IMR-90 (cell line): ENCODE measurements at regions not wholly inside any gene's neighbourhood (a gene's known extent, or its start where the extent isn't known, plus 50 kb on each side); places are given as distances from the start of the nearest gene placed in this dataset.
A peak's percentile ranks its signal among the peaks of the same experiment; 100 is the strongest.

Experiments
- ATAC-seq: fragments of 200-7000 bp; cut with Tn5 transposase; 2 replicates; pipeline ENCODE4 v1.9.1; 2020; ENCODE audit warnings: low read depth, mild to moderate bottlenecking, moderate library complexity
- BruUV-seq: library from RNA; stranded (reverse); fragments of 400-500 nt; replicated peaks from 2 replicates; lab custom pipeline; 2021; lab: Mats Ljungman, UMichigan
- CTCF ChIA-PET: fragments of 300-600 bp; formaldehyde crosslinking; extraction: SDS; loops from one replicate; lab custom pipeline; 2021; ENCODE audit warnings: antibody characterized with exemption; lab: Yijun Ruan, JAX
- POLR2A ChIA-PET: fragments of 300-600 bp; sonication (Branson Sonifier 250); formaldehyde crosslinking; loops from one replicate; lab custom pipeline; 2022; ENCODE audit warnings: antibody characterized with exemption; ENCODE audit not compliant: unreplicated experiment; lab: Charles Lee
- DNase-seq: peaks from one replicate; pipeline ENCODE4 v3.0.0; 2013
- H2AFZ ChIP-seq: replicated peaks from 2 replicates; pipeline ENCODE3; 2013; ENCODE audit warnings: low read length, mild to moderate bottlenecking; ENCODE audit not compliant: poor library complexity
- H2AK5ac ChIP-seq: 2 replicates; pipeline ENCODE4 v1.6.1; 2013; ENCODE audit warnings: low read depth, low read length, inconsistent platforms
- H2AK9ac ChIP-seq: replicated peaks from 2 replicates; pipeline ENCODE3; 2013; ENCODE audit warnings: mild to moderate bottlenecking, low read depth, low read length, moderate library complexity; ENCODE audit not compliant: poor library complexity
- H2BK120ac ChIP-seq: 2 replicates; pipeline ENCODE4 v1.6.1; 2013; ENCODE audit warnings: low read depth, low read length, inconsistent platforms
- H2BK15ac ChIP-seq: 3 replicates; pipeline ENCODE4 v1.6.1; 2013; ENCODE audit warnings: low read depth, low read length, inconsistent platforms
- H2BK20ac ChIP-seq: 2 replicates; pipeline ENCODE4 v1.6.1; 2013; ENCODE audit warnings: low read depth, mild to moderate bottlenecking, inconsistent platforms, low read length, moderate library complexity
- H2BK5ac ChIP-seq: 2 replicates; pipeline ENCODE4 v1.6.1; 2013; ENCODE audit warnings: mild to moderate bottlenecking, low read depth, low read length, inconsistent platforms; ENCODE audit not compliant: poor library complexity, severe bottlenecking
- H3K14ac ChIP-seq: replicated peaks from 2 replicates; pipeline ENCODE4 v1.6.1; 2013; ENCODE audit warnings: low read depth, low read length, inconsistent platforms
- H3K18ac ChIP-seq: 2 replicates; pipeline ENCODE4 v1.6.1; 2013; ENCODE audit warnings: low read depth, low read length, control low read depth
- H3K23ac ChIP-seq: 2 replicates; pipeline ENCODE4 v1.6.1; 2013; ENCODE audit warnings: low read depth, low read length, inconsistent platforms
- H3K27ac ChIP-seq: 2 replicates; pipeline ENCODE4 v1.5.1; 2013; ENCODE audit warnings: mild to moderate bottlenecking, control low read depth, low read length; ENCODE audit not compliant: insufficient read depth
- H3K27me3 ChIP-seq: 2 replicates; pipeline ENCODE4 v1.6.1; 2013; ENCODE audit warnings: low read length; ENCODE audit not compliant: control insufficient read depth, insufficient read depth
- H3K36me3 ChIP-seq: 2 replicates; pipeline ENCODE4 v1.6.1; 2013; ENCODE audit warnings: low read length, mixed read lengths; ENCODE audit not compliant: control insufficient read depth, insufficient read depth
- H3K4ac ChIP-seq: 2 replicates; pipeline ENCODE4 v1.6.1; 2013; ENCODE audit warnings: low read depth, low read length, inconsistent platforms
- H3K4me1 ChIP-seq: 2 replicates; pipeline ENCODE4 v1.6.1; 2013; ENCODE audit warnings: low read length, mixed read lengths; ENCODE audit not compliant: control insufficient read depth, insufficient read depth
- H3K4me2 ChIP-seq: 2 replicates; pipeline ENCODE4 v1.6.1; 2013; ENCODE audit warnings: low read depth, mild to moderate bottlenecking, control low read depth, low read length, moderate library complexity
- H3K4me3 ChIP-seq: 2 replicates; pipeline ENCODE4 v1.5.1; 2013; ENCODE audit warnings: low read depth, mild to moderate bottlenecking, control low read depth, low read length, moderate library complexity; ENCODE audit not compliant: insufficient read depth
- H3K56ac ChIP-seq: 2 replicates; pipeline ENCODE4 v1.6.1; 2013; ENCODE audit warnings: low read length, inconsistent platforms; ENCODE audit not compliant: insufficient read depth; ENCODE audit errors: extremely low read depth
- H3K79me1 ChIP-seq, 2 experiments: 2 replicates each; pipeline ENCODE4 v1.6.1; 2013; ENCODE audit warnings: low read length in 2 of 2, inconsistent platforms in 1 of 2, low read depth in 1 of 2
- H3K9ac ChIP-seq: 2 replicates; pipeline ENCODE4 v1.6.1; 2013; ENCODE audit warnings: low read depth, low read length, control low read depth
- H3K9me1 ChIP-seq: 2 replicates; pipeline ENCODE4 v1.6.1; 2013; ENCODE audit warnings: low read length, inconsistent platforms; ENCODE audit not compliant: insufficient read depth
- H3K9me3 ChIP-seq: 2 replicates; pipeline ENCODE4 v1.6.1; 2013; ENCODE audit warnings: low read length; ENCODE audit not compliant: control insufficient read depth, insufficient read depth
- H4K20me1 ChIP-seq: 2 replicates; pipeline ENCODE4 v1.6.1; 2013; ENCODE audit warnings: low read length, inconsistent platforms; ENCODE audit not compliant: insufficient read depth
- H4K5ac ChIP-seq: 2 replicates; pipeline ENCODE4 v1.6.1; 2013; ENCODE audit warnings: mild to moderate bottlenecking, low read depth, low read length, control low read depth
- H4K8ac ChIP-seq, 2 experiments: 2 replicates each; pipeline ENCODE4 v1.6.1; 2013; ENCODE audit warnings: low read depth in 2 of 2, low read length in 2 of 2, control low read depth in 1 of 2, inconsistent platforms in 1 of 2
- H4K91ac ChIP-seq: 2 replicates; pipeline ENCODE4 v1.6.1; 2013; ENCODE audit warnings: low read depth, low read length, inconsistent platforms; ENCODE audit not compliant: insufficient read depth
- CEBPB ChIP-seq: IDR thresholded peaks from 2 replicates; pipeline ENCODE4 v1.6.1; 2012; ENCODE audit warnings: low read depth, low read length, improper control_type of control experiment
- CHD1 ChIP-seq: IDR thresholded peaks from 2 replicates; pipeline ENCODE4 v1.6.1; 2012; ENCODE audit warnings: low read depth, low read length, improper control_type of control experiment
- FOS ChIP-seq: fragments of 150-350 bp; IDR thresholded peaks from 2 replicates; pipeline ENCODE4 v1.6.1; 2016; ENCODE audit warnings: low read depth, low read length
- MAFK ChIP-seq: IDR thresholded peaks from 2 replicates; pipeline ENCODE4 v1.6.1; 2012; ENCODE audit warnings: low read depth, low read length, improper control_type of control experiment
- MAZ ChIP-seq: IDR thresholded peaks from 2 replicates; pipeline ENCODE4 v1.6.1; 2012; ENCODE audit warnings: low read depth, mild to moderate bottlenecking, low read length, improper control_type of control experiment, moderate library complexity, borderline replicate concordance
- MXI1 ChIP-seq: IDR thresholded peaks from 2 replicates; pipeline ENCODE4 v1.6.1; 2012; ENCODE audit warnings: low read depth, mild to moderate bottlenecking, low read length, moderate library complexity, borderline replicate concordance
- POLR2A ChIP-seq: IDR thresholded peaks from 2 replicates; pipeline ENCODE4 v1.6.1; 2012; ENCODE audit warnings: mild to moderate bottlenecking, low read depth, low read length
- RAD21 ChIP-seq: IDR thresholded peaks from 2 replicates; pipeline ENCODE4 v1.6.1; 2012; ENCODE audit warnings: low read length, improper control_type of control experiment
- RCOR1 ChIP-seq: IDR thresholded peaks from 2 replicates; pipeline ENCODE4 v1.6.1; 2012; ENCODE audit warnings: mild to moderate bottlenecking, low read length, improper control_type of control experiment; ENCODE audit not compliant: insufficient replicate concordance
- RFX5 ChIP-seq: IDR thresholded peaks from 2 replicates; pipeline ENCODE4 v1.8.0; 2012; ENCODE audit warnings: low read depth, mild to moderate bottlenecking, low read length, moderate library complexity
- SMC3 ChIP-seq: fragments of 150-350 bp; IDR thresholded peaks from 2 replicates; pipeline ENCODE4 v1.6.1; 2016; ENCODE audit warnings: low read depth, mild to moderate bottlenecking, antibody characterized with exemption, low read length, moderate library complexity
- WGBS, 2 experiments: methylation state at CpG; one replicate each; pipeline versions ENCODE4 v1.1.5 to v1.1.7; 2013; ENCODE audit warnings: missing lambda C conversion rate in 2 of 2; ENCODE audit not compliant: insufficient read length in 1 of 2; ENCODE audit errors: extremely low coverage in 2 of 2; 5-methylcytosine and 5-hydroxymethylcytosine counted together
- dilution Hi-C: fragments of 300-500 bp; cut with HindIII; formaldehyde crosslinking; loops from one replicate; pipeline ENCODE4 v1.14.3; 2018; ENCODE audit warnings: low sequenced_read_pairs; ENCODE audit not compliant: unreplicated experiment
- in situ Hi-C: fragments of 300-500 bp; cut with MboI; formaldehyde crosslinking; loops from 3 replicates; pipeline ENCODE4 v1.14.3; 2019; ENCODE audit warnings: low sequenced_read_pairs, inconsistent platforms, mixed read lengths
- intact Hi-C: fragments of 100-400 bp; cut with micrococcal nuclease; formaldehyde crosslinking; loops from 2 replicates; pipeline ENCODE4 v1.10.0; 2022
- TF ChIP-seq, protein P1 (sequence below): conservative IDR thresholded peaks from 2 replicates; pipeline ENCODE4 v1.5.1; 2012; ENCODE audit warnings: mild to moderate bottlenecking, low read depth, low read length, improper control_type of control experiment
- TF ChIP-seq, protein P2 (sequence below): fragments of 150-350 bp; IDR thresholded peaks from 2 replicates; pipeline ENCODE4 v1.6.1; 2017; ENCODE audit warnings: mild to moderate bottlenecking, antibody characterized with exemption, low read length, low read depth
- TF ChIP-seq, protein P3 (sequence below): fragments of 150-350 bp; IDR thresholded peaks from 2 replicates; pipeline ENCODE4 v1.6.1; 2016; ENCODE audit warnings: low read depth, mild to moderate bottlenecking, low read length, moderate library complexity, borderline replicate concordance

DNA sequence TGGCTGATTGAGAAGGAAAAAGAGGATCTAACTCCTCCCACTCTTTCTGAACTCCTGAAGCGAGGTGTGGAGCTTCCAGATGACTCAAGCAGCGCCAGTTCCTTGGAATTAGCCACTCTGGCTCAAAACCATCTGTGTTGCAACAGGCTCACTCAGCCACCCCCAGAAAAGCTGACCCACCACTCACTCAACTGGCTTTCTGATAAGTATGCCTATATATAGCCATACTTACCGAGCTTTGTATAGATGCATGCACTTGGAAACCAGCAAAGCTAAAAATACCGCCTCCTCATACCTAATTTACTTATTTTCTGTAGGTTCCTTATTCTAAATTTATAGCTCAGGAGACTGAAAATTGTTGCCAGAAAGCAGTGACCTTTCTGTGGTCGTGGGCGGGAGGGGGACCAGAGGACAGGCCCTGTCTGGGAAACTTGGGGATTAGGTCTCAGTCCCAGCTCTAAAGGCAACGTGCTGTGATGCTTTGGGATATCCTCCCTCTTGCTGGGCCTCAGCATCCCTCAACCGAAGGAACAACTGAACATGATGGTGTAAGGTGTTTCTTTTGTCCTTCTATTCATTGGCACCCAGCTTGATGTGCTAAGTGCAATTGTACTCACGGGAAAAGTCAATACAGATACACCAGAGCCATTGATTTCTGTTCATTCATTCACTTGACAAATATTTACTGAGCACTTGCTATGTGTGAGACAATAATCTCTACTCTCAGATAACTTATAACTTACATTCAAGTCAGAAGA, 65.7 kb downstream of the NENF start:
- BruUV-seq, result no TSS peak
- ChIA-PET POLR2A (no interaction called here), CTCF (interaction anchor here (0.5 to 0.8 kb wide), 2 partner anchors 10 to 22 kb away, joined by 3 to 4 read pairs; no protein-coding TSS in a partner anchor)
- DNase-seq (peak; percentile 96), ATAC-seq (peak; percentile 87)
- H2BK20ac ChIP-seq, result peak overlapping the region; percentile 87
- H2BK120ac ChIP-seq, result peak overlapping the region; percentile 95
- no peak overlapping the region for H3K4me2 ChIP-seq
- intact Hi-C loops, result no loop called here
- in situ Hi-C loops, result no loop called here
- peak overlapping the region; percentile 82 for H2AFZ ChIP-seq
- H3K36me3 ChIP-seq, result no peaks in the 10 kb centered on the region
- H2BK15ac ChIP-seq, result peak overlapping the region; percentile 78; the same call in 2 of the 3 replicates
- H3K79me1 ChIP-seq, result no peaks in the 10 kb centered on the region
- H2BK5ac ChIP-seq, result peak overlapping the region; percentile 65
- H3K4ac ChIP-seq, result peak overlapping the region; percentile 98
- peak overlapping the region; percentile 24 to 69; a peak in 3 of 4 replicates for H4K8ac ChIP-seq
- WGBS, 2 experiments, result 20% methylated on average over 1 of the region's 9 CpGs; no CpG with 5 or more reads in 1 of the 2 experiments
- dilution Hi-C loops, result no loop called here
- H3K9me1 ChIP-seq, result peaks cover 14% of the 10 kb centered on the region
- H3K27me3 ChIP-seq, result no peaks in the 10 kb centered on the region
- H4K5ac ChIP-seq, result peak overlapping the region; percentile 38
- H3K18ac ChIP-seq, result peak overlapping the region; percentile 55; the same call in 1 of the 2 replicates
- no peaks in the 10 kb centered on the region for H4K20me1 ChIP-seq
- no peak overlapping the region for H3K4me3 ChIP-seq
- no peak overlapping the region for H3K56ac ChIP-seq
- H4K91ac ChIP-seq, result peak overlapping the region; percentile 69
- H3K9ac ChIP-seq, result no peak overlapping the region
- peaks cover 6% of the 10 kb centered on the region for H3K4me1 ChIP-seq
- peak overlapping the region; percentile 83; the same call in 1 of the 2 replicates for H3K23ac ChIP-seq
- peak overlapping the region; percentile 6; the same call in 1 of the 2 replicates for H3K27ac ChIP-seq
- peak overlapping the region; percentile 93 for H2AK5ac ChIP-seq
- peak overlapping the region; percentile 96 for H2AK9ac ChIP-seq
- no peaks in the 10 kb centered on the region for H3K9me3 ChIP-seq
- peak overlapping the region; percentile 88 for H3K14ac ChIP-seq
- TF ChIP-seq RFX5 (no peak), RCOR1 (no peak), RAD21 (0 out of 2 replicates have a peak, but pooled peaks have one; percentile 3), MXI1 (no peak), MAZ (no peak; the same call in 1 of the 2 replicates), FOS (peak; percentile 58), MAFK (peak; percentile 48; the same call in 1 of the 2 replicates), POLR2A (no peak), SMC3 (peak; percentile 8; the same call in 1 of the 2 replicates), CHD1 (no peak), CEBPB (peak; percentile 99)
- TF ChIP-seq, protein P1, sequence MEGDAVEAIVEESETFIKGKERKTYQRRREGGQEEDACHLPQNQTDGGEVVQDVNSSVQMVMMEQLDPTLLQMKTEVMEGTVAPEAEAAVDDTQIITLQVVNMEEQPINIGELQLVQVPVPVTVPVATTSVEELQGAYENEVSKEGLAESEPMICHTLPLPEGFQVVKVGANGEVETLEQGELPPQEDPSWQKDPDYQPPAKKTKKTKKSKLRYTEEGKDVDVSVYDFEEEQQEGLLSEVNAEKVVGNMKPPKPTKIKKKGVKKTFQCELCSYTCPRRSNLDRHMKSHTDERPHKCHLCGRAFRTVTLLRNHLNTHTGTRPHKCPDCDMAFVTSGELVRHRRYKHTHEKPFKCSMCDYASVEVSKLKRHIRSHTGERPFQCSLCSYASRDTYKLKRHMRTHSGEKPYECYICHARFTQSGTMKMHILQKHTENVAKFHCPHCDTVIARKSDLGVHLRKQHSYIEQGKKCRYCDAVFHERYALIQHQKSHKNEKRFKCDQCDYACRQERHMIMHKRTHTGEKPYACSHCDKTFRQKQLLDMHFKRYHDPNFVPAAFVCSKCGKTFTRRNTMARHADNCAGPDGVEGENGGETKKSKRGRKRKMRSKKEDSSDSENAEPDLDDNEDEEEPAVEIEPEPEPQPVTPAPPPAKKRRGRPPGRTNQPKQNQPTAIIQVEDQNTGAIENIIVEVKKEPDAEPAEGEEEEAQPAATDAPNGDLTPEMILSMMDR, result no peak
- TF ChIP-seq, protein P2, sequence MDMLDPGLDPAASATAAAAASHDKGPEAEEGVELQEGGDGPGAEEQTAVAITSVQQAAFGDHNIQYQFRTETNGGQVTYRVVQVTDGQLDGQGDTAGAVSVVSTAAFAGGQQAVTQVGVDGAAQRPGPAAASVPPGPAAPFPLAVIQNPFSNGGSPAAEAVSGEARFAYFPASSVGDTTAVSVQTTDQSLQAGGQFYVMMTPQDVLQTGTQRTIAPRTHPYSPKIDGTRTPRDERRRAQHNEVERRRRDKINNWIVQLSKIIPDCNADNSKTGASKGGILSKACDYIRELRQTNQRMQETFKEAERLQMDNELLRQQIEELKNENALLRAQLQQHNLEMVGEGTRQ, result no peak
- TF ChIP-seq, protein P3, sequence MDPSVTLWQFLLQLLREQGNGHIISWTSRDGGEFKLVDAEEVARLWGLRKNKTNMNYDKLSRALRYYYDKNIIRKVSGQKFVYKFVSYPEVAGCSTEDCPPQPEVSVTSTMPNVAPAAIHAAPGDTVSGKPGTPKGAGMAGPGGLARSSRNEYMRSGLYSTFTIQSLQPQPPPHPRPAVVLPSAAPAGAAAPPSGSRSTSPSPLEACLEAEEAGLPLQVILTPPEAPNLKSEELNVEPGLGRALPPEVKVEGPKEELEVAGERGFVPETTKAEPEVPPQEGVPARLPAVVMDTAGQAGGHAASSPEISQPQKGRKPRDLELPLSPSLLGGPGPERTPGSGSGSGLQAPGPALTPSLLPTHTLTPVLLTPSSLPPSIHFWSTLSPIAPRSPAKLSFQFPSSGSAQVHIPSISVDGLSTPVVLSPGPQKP, result no peak
